B cell (primary cell): ENCODE measurements at regions not wholly inside any gene's neighbourhood (a gene's known extent, or its start where the extent isn't known, plus 50 kb on each side); places are given as distances from the start of the nearest gene placed in this dataset.

Source experiments
- ATAC-seq: fragments of 200-7000 bp; cut with Tn5 transposase; one replicate; pipeline ENCODE4 v1.10.0; 2021; ENCODE audit warnings: low read depth, mild to moderate bottlenecking, moderate number of reproducible peaks, moderate library complexity
- CTCF ChIA-PET: fragments of 350-600 bp; sonication (Branson Sonifier 250); formaldehyde crosslinking; loops from one replicate; lab custom pipeline; 2021; ENCODE audit warnings: antibody characterized with exemption, inconsistent platforms; lab: Charles Lee
- POLR2A ChIA-PET: fragments of 350-600 bp; sonication (Branson Sonifier 250); formaldehyde crosslinking; loops from one replicate; lab custom pipeline; 2021; ENCODE audit warnings: antibody characterized with exemption; lab: Charles Lee
- DNase-seq: peaks from one replicate; pipeline ENCODE4 v3.0.0; 2013
- H2AFZ ChIP-seq: 2 replicates; pipeline ENCODE4 v1.6.1; 2012; ENCODE audit warnings: mild to moderate bottlenecking, low read depth, low read length; ENCODE audit not compliant: insufficient read depth, poor library complexity, severe bottlenecking
- H3K27ac ChIP-seq, 2 donors: 1 replicate in 1 of 2; 2 replicates in 1 of 2; pipeline ENCODE4 v1.5.1; 2012 to 2013; ENCODE audit warnings: low read length in 2 of 2, mild to moderate bottlenecking in 2 of 2, moderate library complexity in 1 of 2
- H3K27me3 ChIP-seq, 4 experiments: fragments of 200-600 bp in 1 of 4; sonication (generic) in 1 of 4; replicated peaks in 1 of 4; 1 replicate in 2 of 4; 2 replicates in 2 of 4; pipeline versions ENCODE4 v1.6.1 to v1.7.0; 2013 to 2016; ENCODE audit warnings: low read length in 3 of 4, mild to moderate bottlenecking in 2 of 4, mixed read lengths in 1 of 4, moderate library complexity in 1 of 4; ENCODE audit not compliant: insufficient read depth in 4 of 4, control insufficient read depth in 3 of 4; ENCODE audit errors: control extremely low read depth in 1 of 4
- H3K36me3 ChIP-seq, 2 experiments: replicated peaks in 1 of 2; 1 replicate in 1 of 2; 2 replicates in 1 of 2; pipeline versions ENCODE4 v1.6.1 to v1.7.1; 2013; ENCODE audit warnings: low read length in 1 of 2; ENCODE audit not compliant: insufficient read depth in 2 of 2, control insufficient read depth in 1 of 2; ENCODE audit errors: control extremely low read depth in 1 of 2, extremely low read depth in 1 of 2
- H3K4me1 ChIP-seq, 2 donors: fragments of 200-600 bp in 1 of 2; sonication (generic) in 1 of 2; 1 replicate in 1 of 2; 2 replicates in 1 of 2; pipeline versions ENCODE4 v1.5.1 to v1.6.1; 2013 to 2017; ENCODE audit warnings: low read length in 2 of 2; ENCODE audit not compliant: control insufficient read depth in 2 of 2, insufficient read depth in 2 of 2
- H3K4me2 ChIP-seq: replicated peaks from 2 replicates; pipeline ENCODE3; 2012; ENCODE audit warnings: mild to moderate bottlenecking, low read depth, low read length; ENCODE audit not compliant: poor library complexity, severe bottlenecking
- H3K4me3 ChIP-seq, 5 experiments: fragments of 200-600 bp in 1 of 5; sonication (generic) in 1 of 5; 1 replicate in 3 of 5; 2 replicates in 2 of 5; pipeline versions ENCODE4 v1.5.1 to v1.7.0; 2011 to 2016; ENCODE audit warnings: low read length in 4 of 5, mild to moderate bottlenecking in 4 of 5, low read depth in 2 of 5, control low read depth in 1 of 5, moderate library complexity in 1 of 5; ENCODE audit not compliant: insufficient read depth in 1 of 5; ENCODE audit errors: control extremely low read depth in 1 of 5, extremely low read depth in 1 of 5
- H3K79me2 ChIP-seq: fragments of 200-600 bp; sonication (generic); one replicate; pipeline ENCODE4 v1.6.0; 2016; ENCODE audit warnings: low read length; ENCODE audit not compliant: control insufficient read depth, insufficient read depth
- H3K9ac ChIP-seq: fragments of 200-600 bp; sonication (generic); 2 replicates; pipeline ENCODE4 v1.6.1; 2017; ENCODE audit warnings: mild to moderate bottlenecking, low read length, moderate library complexity
- H3K9me3 ChIP-seq, 3 donors: one replicate each; pipeline versions ENCODE4 v1.6.1 to v1.7.1; 2013; ENCODE audit warnings: low read length in 2 of 3; ENCODE audit not compliant: control insufficient read depth in 2 of 3, insufficient read depth in 1 of 3; ENCODE audit errors: control extremely low read depth in 1 of 3
- H4K20me1 ChIP-seq: 2 replicates; pipeline ENCODE4 v1.6.0; 2012; ENCODE audit warnings: mild to moderate bottlenecking, low read length; ENCODE audit not compliant: insufficient read depth, control insufficient read depth, poor library complexity, severe bottlenecking
- H3K27ac Mint-ChIP-seq: one replicate; pipeline ENCODE4 v1.8.0; 2021; ENCODE audit warnings: mixed read lengths
- H3K27me3 Mint-ChIP-seq: one replicate; pipeline ENCODE4 v1.8.0; 2021; ENCODE audit warnings: mixed read lengths
- H3K4me1 Mint-ChIP-seq: one replicate; pipeline ENCODE4 v1.8.0; 2021; ENCODE audit warnings: mixed read lengths
- H3K4me3 Mint-ChIP-seq: one replicate; pipeline ENCODE4 v1.8.0; 2021; ENCODE audit warnings: mixed read lengths
- H3K9me3 Mint-ChIP-seq: one replicate; pipeline ENCODE4 v1.8.0; 2022; ENCODE audit warnings: mixed read lengths; ENCODE audit not compliant: insufficient read depth
- EZH2 ChIP-seq: IDR thresholded peaks from 2 replicates; pipeline ENCODE4 v1.6.1; 2012; ENCODE audit warnings: borderline replicate concordance, low read depth, mild to moderate bottlenecking, moderate library complexity, low read length; ENCODE audit not compliant: insufficient read depth, poor library complexity, severe bottlenecking
- WGBS: methylation state at CpG from one replicate; pipeline ENCODE4 v1.1.5; 2013; ENCODE audit warnings: missing lambda C conversion rate; ENCODE audit not compliant: insufficient coverage; 5-methylcytosine and 5-hydroxymethylcytosine counted together
- intact Hi-C: fragments of 100-400 bp; cut with micrococcal nuclease; formaldehyde crosslinking; loops from one replicate; pipeline ENCODE4 v1.10.0; 2022
- TF ChIP-seq, protein P1 (sequence below): fragments of 200-600 bp; IDR thresholded peaks from one replicate; pipeline ENCODE4 v1.8.0; 2022; ENCODE audit warnings: antibody characterized with exemption, mild to moderate bottlenecking

DNA sequence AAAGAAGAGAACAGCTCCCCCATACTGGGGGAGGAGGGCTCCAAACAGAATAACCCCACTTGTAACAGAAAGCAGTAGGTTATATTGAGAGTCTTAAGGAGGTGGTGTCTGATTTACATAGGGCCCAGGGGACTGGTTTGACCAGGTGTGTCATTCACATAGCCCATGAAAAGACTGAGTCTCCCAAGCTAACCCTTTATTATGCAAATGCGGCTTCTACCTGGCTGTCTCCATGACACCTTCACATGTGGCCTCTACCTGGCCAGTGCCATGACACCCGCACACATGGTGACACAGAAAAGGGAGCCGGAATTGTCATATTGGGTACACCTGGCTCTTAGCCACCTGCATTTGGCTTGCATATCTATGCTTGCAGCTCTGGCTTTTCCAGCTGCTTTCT lies 1057.2 kb upstream of the PIK3C3 start:
- H3K9me3 ChIP-seq = peaks cover 0 to 4% (median 0%) of the 10 kb centered on the region in 3 donors
- intact Hi-C loops = no loop called here
- 94% methylated on average over 3 of the region's 3 CpGs for WGBS
- TF ChIP-seq, protein P1, sequence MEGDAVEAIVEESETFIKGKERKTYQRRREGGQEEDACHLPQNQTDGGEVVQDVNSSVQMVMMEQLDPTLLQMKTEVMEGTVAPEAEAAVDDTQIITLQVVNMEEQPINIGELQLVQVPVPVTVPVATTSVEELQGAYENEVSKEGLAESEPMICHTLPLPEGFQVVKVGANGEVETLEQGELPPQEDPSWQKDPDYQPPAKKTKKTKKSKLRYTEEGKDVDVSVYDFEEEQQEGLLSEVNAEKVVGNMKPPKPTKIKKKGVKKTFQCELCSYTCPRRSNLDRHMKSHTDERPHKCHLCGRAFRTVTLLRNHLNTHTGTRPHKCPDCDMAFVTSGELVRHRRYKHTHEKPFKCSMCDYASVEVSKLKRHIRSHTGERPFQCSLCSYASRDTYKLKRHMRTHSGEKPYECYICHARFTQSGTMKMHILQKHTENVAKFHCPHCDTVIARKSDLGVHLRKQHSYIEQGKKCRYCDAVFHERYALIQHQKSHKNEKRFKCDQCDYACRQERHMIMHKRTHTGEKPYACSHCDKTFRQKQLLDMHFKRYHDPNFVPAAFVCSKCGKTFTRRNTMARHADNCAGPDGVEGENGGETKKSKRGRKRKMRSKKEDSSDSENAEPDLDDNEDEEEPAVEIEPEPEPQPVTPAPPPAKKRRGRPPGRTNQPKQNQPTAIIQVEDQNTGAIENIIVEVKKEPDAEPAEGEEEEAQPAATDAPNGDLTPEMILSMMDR = no peak
- no peak for TF ChIP-seq EZH2
- no peak overlapping the region for H3K27ac ChIP-seq
- DNase-seq = no peak
- CTCF ChIA-PET = no interaction called here
- Mint-ChIP-seq H3K4me3 (no peak overlapping the region), H3K27me3 (no peaks in the 10 kb centered on the region), H3K9me3 (no peaks in the 10 kb centered on the region), H3K4me1 (no peaks in the 10 kb centered on the region), H3K27ac (no peak overlapping the region)
- no peak overlapping the region for H3K4me3 ChIP-seq
- no peak overlapping the region for H2AFZ ChIP-seq
- no peaks in the 10 kb centered on the region for H3K36me3 ChIP-seq
- no peaks in the 10 kb centered on the region for H3K27me3 ChIP-seq
- no peaks in the 10 kb centered on the region for H3K4me1 ChIP-seq
- no peak overlapping the region for H3K9ac ChIP-seq
- no peaks in the 10 kb centered on the region for H3K79me2 ChIP-seq
- no peaks in the 10 kb centered on the region for H4K20me1 ChIP-seq
- POLR2A ChIA-PET = no interaction called here
- no peak for ATAC-seq
- no peak overlapping the region for H3K4me2 ChIP-seq

DNA sequence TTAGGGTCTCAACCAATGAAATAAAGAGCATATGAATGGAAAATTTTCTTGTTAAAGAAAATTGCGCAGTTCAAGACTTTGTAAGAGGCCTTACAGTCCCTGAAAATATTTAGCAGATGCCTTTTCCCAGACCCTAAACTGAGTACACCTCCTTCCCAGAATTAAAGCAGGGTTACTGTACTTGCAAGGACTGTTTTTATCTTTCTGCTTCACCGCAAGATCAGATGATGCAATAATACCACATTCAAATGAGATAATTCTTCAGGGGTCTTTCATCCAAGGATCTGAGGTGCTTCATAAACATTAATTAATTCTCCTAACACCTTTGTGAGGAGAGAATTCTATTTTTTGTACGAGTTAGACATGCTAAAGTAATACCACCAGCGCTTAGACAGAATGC lies 1071.8 kb upstream of the PIK3C3 start:
- no peak overlapping the region for H3K4me3 Mint-ChIP-seq
- H3K4me1 Mint-ChIP-seq = no peaks in the 10 kb centered on the region
- Histone ChIP-seq H3K36me3 (no peaks in the 10 kb centered on the region), H3K9me3 (peaks cover 0 to 3% (median 0%) of the 10 kb centered on the region in 3 donors), H4K20me1 (no peaks in the 10 kb centered on the region), H3K27me3 (no peaks in the 10 kb centered on the region), H3K9ac (no peak overlapping the region), H3K4me2 (no peak overlapping the region), H3K79me2 (no peaks in the 10 kb centered on the region), H3K4me3 (no peak overlapping the region), H3K4me1 (no peaks in the 10 kb centered on the region), H3K27ac (no peak overlapping the region), H2AFZ (no peak overlapping the region)
- ATAC-seq = no peak
- H3K9me3 Mint-ChIP-seq = no peaks in the 10 kb centered on the region
- no peaks in the 10 kb centered on the region for H3K27me3 Mint-ChIP-seq
- no peak for TF ChIP-seq EZH2
- TF ChIP-seq, protein P1 = no peak
- no CpG with 5 or more reads among the region's 4 CpGs for WGBS
- CTCF ChIA-PET = no interaction called here
- H3K27ac Mint-ChIP-seq = no peak overlapping the region
- POLR2A ChIA-PET = no interaction called here
- intact Hi-C loops = no loop called here
- no peak for DNase-seq
